Breast epithelium (tissue), 3 donors: ENCODE measurements at regions not wholly inside any gene's neighbourhood (a gene's known extent, or its start where the extent isn't known, plus 50 kb on each side); places are given as distances from the start of the nearest gene placed in this dataset.

Source experiments
- POLR2A ChIP-seq: fragments of 450-650 bp; IDR thresholded peaks from one replicate; pipeline ENCODE4 v1.6.1; 2016; ENCODE audit warnings: antibody characterized with exemption, mild to moderate bottlenecking, moderate library complexity
- TF ChIP-seq, protein P1 (sequence below), 3 donors: fragments of 450-650 bp; IDR thresholded peaks; one replicate each; pipeline ENCODE4 v1.5.1; 2016 to 2017; ENCODE audit warnings: antibody characterized with exemption in 3 of 3, mild to moderate bottlenecking in 3 of 3, moderate library complexity in 3 of 3

DNA sequence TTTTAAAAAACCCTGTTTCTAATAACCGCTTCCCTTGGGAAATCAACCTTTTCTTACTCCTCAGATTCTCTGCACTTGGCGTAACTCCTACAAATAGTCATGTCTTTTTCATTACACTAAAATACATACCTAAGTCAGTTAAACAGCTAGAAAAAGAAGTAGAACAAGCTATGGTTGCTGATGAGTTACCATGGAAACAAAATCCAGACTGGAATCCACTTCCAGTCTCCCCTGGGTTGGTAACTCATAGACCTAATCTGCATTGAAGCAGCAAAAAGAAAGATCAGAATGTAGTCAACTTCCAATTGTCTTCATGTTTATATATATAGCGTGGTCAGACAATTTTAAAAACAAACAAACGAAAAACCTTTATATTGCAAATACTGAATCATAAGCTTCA lies 260.8 kb upstream of the LRRN1 start:
- TF ChIP-seq, protein P1, sequence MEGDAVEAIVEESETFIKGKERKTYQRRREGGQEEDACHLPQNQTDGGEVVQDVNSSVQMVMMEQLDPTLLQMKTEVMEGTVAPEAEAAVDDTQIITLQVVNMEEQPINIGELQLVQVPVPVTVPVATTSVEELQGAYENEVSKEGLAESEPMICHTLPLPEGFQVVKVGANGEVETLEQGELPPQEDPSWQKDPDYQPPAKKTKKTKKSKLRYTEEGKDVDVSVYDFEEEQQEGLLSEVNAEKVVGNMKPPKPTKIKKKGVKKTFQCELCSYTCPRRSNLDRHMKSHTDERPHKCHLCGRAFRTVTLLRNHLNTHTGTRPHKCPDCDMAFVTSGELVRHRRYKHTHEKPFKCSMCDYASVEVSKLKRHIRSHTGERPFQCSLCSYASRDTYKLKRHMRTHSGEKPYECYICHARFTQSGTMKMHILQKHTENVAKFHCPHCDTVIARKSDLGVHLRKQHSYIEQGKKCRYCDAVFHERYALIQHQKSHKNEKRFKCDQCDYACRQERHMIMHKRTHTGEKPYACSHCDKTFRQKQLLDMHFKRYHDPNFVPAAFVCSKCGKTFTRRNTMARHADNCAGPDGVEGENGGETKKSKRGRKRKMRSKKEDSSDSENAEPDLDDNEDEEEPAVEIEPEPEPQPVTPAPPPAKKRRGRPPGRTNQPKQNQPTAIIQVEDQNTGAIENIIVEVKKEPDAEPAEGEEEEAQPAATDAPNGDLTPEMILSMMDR (IDR thresholded peaks at IDR 0.05): no peak
- TF ChIP-seq POLR2A: no peak
